Neural crest cell (in vitro differentiated cells): ENCODE measurements at regions not wholly inside any gene's neighbourhood (a gene's known extent, or its start where the extent isn't known, plus 50 kb on each side); places are given as distances from the start of the nearest gene placed in this dataset.
A peak's percentile ranks its signal among the peaks of the same experiment; 100 is the strongest.
"Not testable (repeated sequence)": the region's sequence is repeated elsewhere in the genome, so short reads cannot be mapped to it uniquely, and the experiment has no call there.

Experiments
- DNase-seq: peaks from one replicate; pipeline ENCODE4 v3.0.0; 2021; ENCODE audit warnings: low read depth, mixed read lengths, low spot score
- H3K27ac Mint-ChIP-seq: one replicate; pipeline ENCODE4 v1.8.0; 2021; ENCODE audit warnings: mild to moderate bottlenecking, mixed read lengths; ENCODE audit not compliant: unreplicated experiment
- H3K27me3 Mint-ChIP-seq: 2 replicates; pipeline ENCODE4 v1.8.0; 2021; ENCODE audit warnings: low read depth, mild to moderate bottlenecking, mixed read lengths
- H3K36me3 Mint-ChIP-seq: 2 replicates; pipeline ENCODE4 v1.8.0; 2021; ENCODE audit warnings: low read depth, mild to moderate bottlenecking, mixed read lengths
- H3K4me1 Mint-ChIP-seq: 2 replicates; pipeline ENCODE4 v1.8.0; 2021; ENCODE audit warnings: mixed read lengths
- H3K4me3 Mint-ChIP-seq: one replicate; pipeline ENCODE4 v1.8.0; 2021; ENCODE audit warnings: mild to moderate bottlenecking, mixed read lengths
- H3K9me3 Mint-ChIP-seq: 2 replicates; pipeline ENCODE4 v1.8.0; 2021; ENCODE audit warnings: mixed read lengths
- CTCF ChIP-seq: fragments of 200-600 bp; sonication (generic); conservative IDR thresholded peaks from 2 replicates; pipeline ENCODE4 v1.5.0; 2021; ENCODE audit warnings: antibody characterized with exemption, mild to moderate bottlenecking

GRCh38 chr16:22436823-22437652 is 62.6 kb upstream of the CDR2 start:
- H3K36me3 Mint-ChIP-seq, H3K27me3 Mint-ChIP-seq, H3K9me3 Mint-ChIP-seq, H3K4me1 Mint-ChIP-seq: not testable (repeated sequence)
- Mint-ChIP-seq H3K4me3 (peak overlapping the region; percentile 96), H3K27ac (peak overlapping the region; percentile 88)
- peak; percentile 72 for DNase-seq

GRCh38 chr16:22436326-22436822 is 62.0 kb upstream of the CDR2 start:
- not testable (repeated sequence) for H3K9me3 Mint-ChIP-seq, H3K36me3 Mint-ChIP-seq, DNase-seq, H3K4me1 Mint-ChIP-seq, H3K27me3 Mint-ChIP-seq
- Mint-ChIP-seq H3K27ac (peak overlapping the region; percentile 20), H3K4me3 (peak overlapping the region; percentile 96)

- DNase-seq, H3K9me3 Mint-ChIP-seq, H3K27me3 Mint-ChIP-seq, H3K4me3 Mint-ChIP-seq, H3K27ac Mint-ChIP-seq, H3K36me3 Mint-ChIP-seq, H3K4me1 Mint-ChIP-seq: not testable (repeated sequence)
These were observed 56.9 kb upstream of the CDR2 start for GRCh38 chr16:22431314-22431713.

GRCh38 chr16:22428654-22429053 is 54.2 kb upstream of the CDR2 start:
- no peak for DNase-seq
- H3K4me1 Mint-ChIP-seq, result no peaks in the 10 kb centered on the region
- H3K36me3 Mint-ChIP-seq, result peaks cover 3% of the 10 kb centered on the region
- no peak overlapping the region for H3K27ac Mint-ChIP-seq
- no peaks in the 10 kb centered on the region for H3K27me3 Mint-ChIP-seq
- no peak for TF ChIP-seq CTCF
- H3K4me3 Mint-ChIP-seq, result no peak overlapping the region
- H3K9me3 Mint-ChIP-seq, result peaks cover under 1% of the 10 kb centered on the region

GRCh38 chr16:22427556-22427955 is 53.1 kb upstream of the CDR2 start:
- no peak overlapping the region for H3K4me3 Mint-ChIP-seq
- peaks cover 4% of the 10 kb centered on the region for H3K9me3 Mint-ChIP-seq
- H3K27ac Mint-ChIP-seq, result no peak overlapping the region
- H3K36me3 Mint-ChIP-seq, result peaks cover 3% of the 10 kb centered on the region
- DNase-seq, result no peak
- H3K4me1 Mint-ChIP-seq, result no peaks in the 10 kb centered on the region
- H3K27me3 Mint-ChIP-seq, result no peaks in the 10 kb centered on the region
- TF ChIP-seq CTCF, result no peak

GRCh38 chr16:22425847-22426246 is 51.4 kb upstream of the CDR2 start:
- peaks cover 4% of the 10 kb centered on the region for H3K9me3 Mint-ChIP-seq
- no peak for TF ChIP-seq CTCF
- DNase-seq, result no peak
- no peak overlapping the region for H3K4me3 Mint-ChIP-seq
- peaks cover 3% of the 10 kb centered on the region for H3K36me3 Mint-ChIP-seq
- no peaks in the 10 kb centered on the region for H3K27me3 Mint-ChIP-seq
- no peaks in the 10 kb centered on the region for H3K4me1 Mint-ChIP-seq
- no peak overlapping the region for H3K27ac Mint-ChIP-seq

GRCh38 chr16:22425036-22425801 is 50.8 kb upstream of the CDR2 start:
- Mint-ChIP-seq H3K36me3 (peaks cover 3% of the 10 kb centered on the region), H3K4me3 (no peak overlapping the region), H3K27me3 (no peaks in the 10 kb centered on the region), H3K9me3 (peaks cover 4% of the 10 kb centered on the region), H3K4me1 (no peaks in the 10 kb centered on the region), H3K27ac (no peak overlapping the region)
- TF ChIP-seq CTCF, result no peak
- DNase-seq, result no peak
